ENCODE measurements at regions not wholly inside any gene's neighbourhood (a gene's known extent, or its start where the extent isn't known, plus 50 kb on each side); places are given as distances from the start of the nearest gene placed in this dataset.

DNA sequence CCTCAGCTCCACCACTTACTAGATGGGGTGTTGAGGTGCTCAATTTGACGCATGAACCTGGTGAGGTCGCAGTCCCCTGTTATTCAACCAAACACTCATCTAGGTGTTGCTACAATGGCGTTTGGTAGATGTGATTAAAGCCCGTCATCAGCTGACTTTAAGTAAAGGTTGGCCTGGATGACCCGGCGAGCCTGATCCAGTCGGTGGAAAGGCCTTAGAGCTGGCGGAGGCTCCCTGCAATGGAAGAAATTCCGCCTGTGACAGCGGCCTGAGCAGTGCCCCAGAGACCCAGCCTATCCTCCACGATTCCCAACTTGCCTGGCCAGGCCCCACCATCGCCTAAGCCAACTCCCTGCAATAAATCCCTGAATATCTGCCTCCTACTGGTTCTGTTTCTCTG is 171.4 kb downstream of the BMP7 start:
- no peaks in the 10 kb centered on the region for H3K9me2 ChIP-seq (ENCODE audit: low read depth, low read length)
- no peaks in the 10 kb centered on the region for H3K79me2 ChIP-seq (ENCODE audit: insufficient read depth, low read length)
- no peak overlapping the region for H2AFZ ChIP-seq (ENCODE audit: low read length)
- H3K4me2 ChIP-seq (ENCODE audit: low read length): no peak overlapping the region
- 0 out of 2 replicates have a peak, but pooled peaks cover under 1% of the 10 kb centered on the region for H3K9me3 ChIP-seq (ENCODE audit: low read length)
- H3K4me1 ChIP-seq (ENCODE audit: insufficient read depth, low read length, severe bottlenecking): peaks cover 9% of the 10 kb centered on the region
- no peak overlapping the region for H3K4me3 ChIP-seq (ENCODE audit: low read depth, low read length, poor library complexity, severe bottlenecking)
- peaks cover 8% of the 10 kb centered on the region; the same call in 1 of the 2 replicates for H3K27me3 ChIP-seq (ENCODE audit: insufficient read depth, low read length)
- H3K36me3 ChIP-seq (ENCODE audit: insufficient read depth, low read length): peaks cover 2% of the 10 kb centered on the region; the same call in 1 of the 2 replicates
- TF ChIP-seq, protein P1, sequence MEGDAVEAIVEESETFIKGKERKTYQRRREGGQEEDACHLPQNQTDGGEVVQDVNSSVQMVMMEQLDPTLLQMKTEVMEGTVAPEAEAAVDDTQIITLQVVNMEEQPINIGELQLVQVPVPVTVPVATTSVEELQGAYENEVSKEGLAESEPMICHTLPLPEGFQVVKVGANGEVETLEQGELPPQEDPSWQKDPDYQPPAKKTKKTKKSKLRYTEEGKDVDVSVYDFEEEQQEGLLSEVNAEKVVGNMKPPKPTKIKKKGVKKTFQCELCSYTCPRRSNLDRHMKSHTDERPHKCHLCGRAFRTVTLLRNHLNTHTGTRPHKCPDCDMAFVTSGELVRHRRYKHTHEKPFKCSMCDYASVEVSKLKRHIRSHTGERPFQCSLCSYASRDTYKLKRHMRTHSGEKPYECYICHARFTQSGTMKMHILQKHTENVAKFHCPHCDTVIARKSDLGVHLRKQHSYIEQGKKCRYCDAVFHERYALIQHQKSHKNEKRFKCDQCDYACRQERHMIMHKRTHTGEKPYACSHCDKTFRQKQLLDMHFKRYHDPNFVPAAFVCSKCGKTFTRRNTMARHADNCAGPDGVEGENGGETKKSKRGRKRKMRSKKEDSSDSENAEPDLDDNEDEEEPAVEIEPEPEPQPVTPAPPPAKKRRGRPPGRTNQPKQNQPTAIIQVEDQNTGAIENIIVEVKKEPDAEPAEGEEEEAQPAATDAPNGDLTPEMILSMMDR (IDR thresholded peaks at IDR 0.05; ENCODE audit: low read length): no peak
- no peak for TF ChIP-seq EZH2 (IDR thresholded peaks at IDR 0.05; ENCODE audit: borderline replicate concordance, low read length)
- no peak overlapping the region for H3K27ac ChIP-seq (ENCODE audit: low read depth, low read length, poor library complexity, severe bottlenecking)
- H3K9ac ChIP-seq (ENCODE audit: low read length): no peak overlapping the region
- H4K20me1 ChIP-seq (ENCODE audit: insufficient read depth, low read length): no peaks in the 10 kb centered on the region
- no peaks in the 10 kb centered on the region for H3F3A ChIP-seq (ENCODE audit: insufficient read depth, low read length)

DNA sequence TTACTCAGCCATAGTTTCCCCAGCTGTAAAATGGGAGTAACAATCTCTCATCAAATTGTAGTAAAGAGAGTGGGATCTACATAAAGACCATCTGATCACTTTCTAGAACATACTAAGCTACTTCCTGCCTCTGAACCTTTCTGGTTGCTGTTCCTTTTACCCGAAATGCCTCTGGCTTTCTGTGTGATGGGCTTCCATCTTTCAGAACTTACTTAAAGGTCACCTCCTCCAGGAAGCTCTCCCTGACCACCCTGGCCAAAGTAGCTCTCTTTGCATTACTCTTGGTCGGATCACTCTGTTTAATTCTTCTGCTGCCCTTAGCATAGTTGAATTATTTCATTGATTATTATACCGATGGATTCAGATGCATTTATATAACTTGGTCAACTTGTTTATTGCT is 171.0 kb downstream of the BMP7 start:
- Histone ChIP-seq H3K79me2 (ENCODE audit: insufficient read depth, low read length) (no peaks in the 10 kb centered on the region), H3K27me3 (ENCODE audit: insufficient read depth, low read length) (peaks cover 12% of the 10 kb centered on the region; the same call in 1 of the 2 replicates), H3F3A (ENCODE audit: insufficient read depth, low read length) (no peaks in the 10 kb centered on the region), H3K27ac (ENCODE audit: low read depth, low read length, poor library complexity, severe bottlenecking) (no peak overlapping the region), H4K20me1 (ENCODE audit: insufficient read depth, low read length) (no peaks in the 10 kb centered on the region), H3K4me3 (ENCODE audit: low read depth, low read length, poor library complexity, severe bottlenecking) (no peak overlapping the region), H3K9me2 (ENCODE audit: low read depth, low read length) (no peaks in the 10 kb centered on the region), H3K4me1 (ENCODE audit: insufficient read depth, low read length, severe bottlenecking) (peaks cover 9% of the 10 kb centered on the region), H2AFZ (ENCODE audit: low read length) (no peak overlapping the region), H3K4me2 (ENCODE audit: low read length) (no peak overlapping the region), H3K9ac (ENCODE audit: low read length) (no peak overlapping the region), H3K36me3 (ENCODE audit: insufficient read depth, low read length) (peaks cover 5% of the 10 kb centered on the region; the same call in 1 of the 2 replicates), H3K9me3 (ENCODE audit: low read length) (0 out of 2 replicates have a peak, but pooled peaks cover 2% of the 10 kb centered on the region)
- TF ChIP-seq, protein P1 (IDR thresholded peaks at IDR 0.05; ENCODE audit: low read length): no peak
- TF ChIP-seq EZH2 (IDR thresholded peaks at IDR 0.05; ENCODE audit: borderline replicate concordance, low read length): no peak

DNA sequence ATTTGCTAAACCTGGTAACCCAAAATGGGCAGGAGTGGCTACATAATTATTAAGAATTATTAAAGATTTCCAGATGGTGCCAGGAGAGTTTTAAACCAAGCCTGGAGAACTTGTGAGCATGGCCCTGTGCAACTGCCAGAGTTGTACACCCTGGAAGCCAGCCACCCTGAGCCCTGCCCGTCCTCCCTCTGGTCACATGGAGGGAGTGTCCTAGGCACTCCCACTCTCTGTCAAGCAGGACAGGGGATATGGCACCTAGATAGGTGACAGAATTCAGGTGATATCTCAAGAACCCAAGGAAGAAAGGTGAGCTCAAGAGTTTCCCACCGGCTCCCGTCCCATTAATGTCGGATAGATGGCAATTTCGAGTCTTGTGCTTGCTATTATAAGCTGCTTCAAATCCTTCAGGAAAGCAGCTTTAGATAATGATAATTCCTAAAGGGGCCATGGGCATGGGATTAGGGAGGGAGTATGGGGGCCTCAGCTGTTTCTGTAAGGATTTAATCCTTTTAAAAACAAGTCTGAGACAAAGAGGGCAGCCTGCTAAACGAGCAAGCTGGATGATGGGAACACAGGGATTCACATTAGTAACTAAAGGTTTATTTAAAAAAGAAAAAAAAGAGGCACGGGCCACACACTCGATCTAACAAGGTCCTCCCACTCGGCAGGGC is 169.1 kb downstream of the BMP7 start:
- Histone ChIP-seq H3K9me3 (ENCODE audit: low read length) (0 out of 2 replicates have a peak, but pooled peaks cover 2% of the 10 kb centered on the region), H3K27me3 (ENCODE audit: insufficient read depth, low read length) (peaks cover 19% of the 10 kb centered on the region; the same call in 1 of the 2 replicates), H4K20me1 (ENCODE audit: insufficient read depth, low read length) (no peaks in the 10 kb centered on the region), H3K4me2 (ENCODE audit: low read length) (no peak overlapping the region), H3K27ac (ENCODE audit: low read depth, low read length, poor library complexity, severe bottlenecking) (no peak overlapping the region), H3K4me1 (ENCODE audit: insufficient read depth, low read length, severe bottlenecking) (peaks cover 1% of the 10 kb centered on the region), H3K9ac (ENCODE audit: low read length) (no peak overlapping the region), H3K36me3 (ENCODE audit: insufficient read depth, low read length) (peaks cover 5% of the 10 kb centered on the region; the same call in 1 of the 2 replicates), H3K79me2 (ENCODE audit: insufficient read depth, low read length) (no peaks in the 10 kb centered on the region), H2AFZ (ENCODE audit: low read length) (no peak overlapping the region), H3F3A (ENCODE audit: insufficient read depth, low read length) (no peaks in the 10 kb centered on the region), H3K9me2 (ENCODE audit: low read depth, low read length) (no peaks in the 10 kb centered on the region), H3K4me3 (ENCODE audit: low read depth, low read length, poor library complexity, severe bottlenecking) (no peak overlapping the region)
- TF ChIP-seq, protein P1 (IDR thresholded peaks at IDR 0.05; ENCODE audit: low read length): no peak
- no peak for TF ChIP-seq EZH2 (IDR thresholded peaks at IDR 0.05; ENCODE audit: borderline replicate concordance, low read length)
